IMR-90 (cell line): ENCODE measurements at regions not wholly inside any gene's neighbourhood (a gene's known extent, or its start where the extent isn't known, plus 50 kb on each side); places are given as distances from the start of the nearest gene placed in this dataset.
"Not testable (repeated sequence)": the region's sequence is repeated elsewhere in the genome, so short reads cannot be mapped to it uniquely, and the experiment has no call there.

Experiments used
- CEBPB ChIP-seq: IDR thresholded peaks from 2 replicates; pipeline ENCODE4 v1.6.1; 2012; ENCODE audit warnings: low read depth, low read length, improper control_type of control experiment
- CHD1 ChIP-seq: IDR thresholded peaks from 2 replicates; pipeline ENCODE4 v1.6.1; 2012; ENCODE audit warnings: low read depth, low read length, improper control_type of control experiment
- FOS ChIP-seq: fragments of 150-350 bp; IDR thresholded peaks from 2 replicates; pipeline ENCODE4 v1.6.1; 2016; ENCODE audit warnings: low read depth, low read length
- MAFK ChIP-seq: IDR thresholded peaks from 2 replicates; pipeline ENCODE4 v1.6.1; 2012; ENCODE audit warnings: low read depth, low read length, improper control_type of control experiment
- MAZ ChIP-seq: IDR thresholded peaks from 2 replicates; pipeline ENCODE4 v1.6.1; 2012; ENCODE audit warnings: low read depth, mild to moderate bottlenecking, low read length, improper control_type of control experiment, moderate library complexity, borderline replicate concordance
- MXI1 ChIP-seq: IDR thresholded peaks from 2 replicates; pipeline ENCODE4 v1.6.1; 2012; ENCODE audit warnings: low read depth, mild to moderate bottlenecking, low read length, moderate library complexity, borderline replicate concordance
- POLR2A ChIP-seq: IDR thresholded peaks from 2 replicates; pipeline ENCODE4 v1.6.1; 2012; ENCODE audit warnings: mild to moderate bottlenecking, low read depth, low read length
- RAD21 ChIP-seq: IDR thresholded peaks from 2 replicates; pipeline ENCODE4 v1.6.1; 2012; ENCODE audit warnings: low read length, improper control_type of control experiment
- RCOR1 ChIP-seq: IDR thresholded peaks from 2 replicates; pipeline ENCODE4 v1.6.1; 2012; ENCODE audit warnings: mild to moderate bottlenecking, low read length, improper control_type of control experiment; ENCODE audit not compliant: insufficient replicate concordance
- RFX5 ChIP-seq: IDR thresholded peaks from 2 replicates; pipeline ENCODE4 v1.8.0; 2012; ENCODE audit warnings: low read depth, mild to moderate bottlenecking, low read length, moderate library complexity
- SMC3 ChIP-seq: fragments of 150-350 bp; IDR thresholded peaks from 2 replicates; pipeline ENCODE4 v1.6.1; 2016; ENCODE audit warnings: low read depth, mild to moderate bottlenecking, antibody characterized with exemption, low read length, moderate library complexity
- USF2 ChIP-seq: fragments of 150-350 bp; IDR thresholded peaks from 2 replicates; pipeline ENCODE4 v1.6.1; 2017; ENCODE audit warnings: mild to moderate bottlenecking, antibody characterized with exemption, low read length, low read depth
- TF ChIP-seq, protein P1 (sequence below): conservative IDR thresholded peaks from 2 replicates; pipeline ENCODE4 v1.5.1; 2012; ENCODE audit warnings: mild to moderate bottlenecking, low read depth, low read length, improper control_type of control experiment
- TF ChIP-seq, protein P2 (sequence below): fragments of 150-350 bp; IDR thresholded peaks from 2 replicates; pipeline ENCODE4 v1.6.1; 2016; ENCODE audit warnings: low read depth, mild to moderate bottlenecking, low read length, moderate library complexity, borderline replicate concordance

DNA sequence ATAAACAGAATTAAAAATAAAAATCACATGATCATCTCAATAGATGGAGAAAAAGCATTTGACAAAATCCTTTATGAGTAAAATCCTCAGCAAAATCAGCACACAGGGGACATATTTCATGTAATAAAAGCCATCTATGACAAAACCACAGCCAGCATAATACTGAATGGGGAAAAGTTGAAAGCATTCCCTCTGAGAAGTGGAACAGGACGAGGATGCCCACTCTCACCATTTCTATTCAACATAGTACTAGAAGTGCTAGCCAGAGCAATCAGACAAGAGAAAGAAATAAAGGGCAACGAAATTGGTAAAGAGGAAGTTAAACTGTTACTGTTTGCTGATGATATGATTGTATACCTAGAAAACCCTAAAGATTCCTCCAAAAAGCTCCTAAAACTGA, 80.5 kb downstream of the TMEM212 start:
- TF ChIP-seq MAZ, CEBPB, RAD21, MAFK, RCOR1, POLR2A, RFX5, SMC3, FOS, USF2, MXI1, CHD1: not testable (repeated sequence)
- TF ChIP-seq, protein P1, sequence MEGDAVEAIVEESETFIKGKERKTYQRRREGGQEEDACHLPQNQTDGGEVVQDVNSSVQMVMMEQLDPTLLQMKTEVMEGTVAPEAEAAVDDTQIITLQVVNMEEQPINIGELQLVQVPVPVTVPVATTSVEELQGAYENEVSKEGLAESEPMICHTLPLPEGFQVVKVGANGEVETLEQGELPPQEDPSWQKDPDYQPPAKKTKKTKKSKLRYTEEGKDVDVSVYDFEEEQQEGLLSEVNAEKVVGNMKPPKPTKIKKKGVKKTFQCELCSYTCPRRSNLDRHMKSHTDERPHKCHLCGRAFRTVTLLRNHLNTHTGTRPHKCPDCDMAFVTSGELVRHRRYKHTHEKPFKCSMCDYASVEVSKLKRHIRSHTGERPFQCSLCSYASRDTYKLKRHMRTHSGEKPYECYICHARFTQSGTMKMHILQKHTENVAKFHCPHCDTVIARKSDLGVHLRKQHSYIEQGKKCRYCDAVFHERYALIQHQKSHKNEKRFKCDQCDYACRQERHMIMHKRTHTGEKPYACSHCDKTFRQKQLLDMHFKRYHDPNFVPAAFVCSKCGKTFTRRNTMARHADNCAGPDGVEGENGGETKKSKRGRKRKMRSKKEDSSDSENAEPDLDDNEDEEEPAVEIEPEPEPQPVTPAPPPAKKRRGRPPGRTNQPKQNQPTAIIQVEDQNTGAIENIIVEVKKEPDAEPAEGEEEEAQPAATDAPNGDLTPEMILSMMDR, result not testable (repeated sequence)
- TF ChIP-seq, protein P2, sequence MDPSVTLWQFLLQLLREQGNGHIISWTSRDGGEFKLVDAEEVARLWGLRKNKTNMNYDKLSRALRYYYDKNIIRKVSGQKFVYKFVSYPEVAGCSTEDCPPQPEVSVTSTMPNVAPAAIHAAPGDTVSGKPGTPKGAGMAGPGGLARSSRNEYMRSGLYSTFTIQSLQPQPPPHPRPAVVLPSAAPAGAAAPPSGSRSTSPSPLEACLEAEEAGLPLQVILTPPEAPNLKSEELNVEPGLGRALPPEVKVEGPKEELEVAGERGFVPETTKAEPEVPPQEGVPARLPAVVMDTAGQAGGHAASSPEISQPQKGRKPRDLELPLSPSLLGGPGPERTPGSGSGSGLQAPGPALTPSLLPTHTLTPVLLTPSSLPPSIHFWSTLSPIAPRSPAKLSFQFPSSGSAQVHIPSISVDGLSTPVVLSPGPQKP, result not testable (repeated sequence)
